Body of pancreas (tissue), 4 donors: ENCODE measurements at regions not wholly inside any gene's neighbourhood (a gene's known extent, or its start where the extent isn't known, plus 50 kb on each side); places are given as distances from the start of the nearest gene placed in this dataset.
"Not testable (repeated sequence)": the region's sequence is repeated elsewhere in the genome, so short reads cannot be mapped to it uniquely, and the experiment has no call there.

Source experiments
- ATAC-seq: fragments of 150-250 bp; one replicate; pipeline ENCODE4 v1.9.1; 2016
- DNase-seq, 4 donors: peaks; one replicate each; pipeline ENCODE4 v3.0.0-alpha.2; 2019
- H3K27ac ChIP-seq, 4 donors: fragments of 200-600 bp; sonication (generic); 1 replicate in 3 of 4; 2 replicates in 1 of 4; pipeline versions ENCODE4 v1.5.1 to v1.6.1; 2016 to 2019; ENCODE audit warnings: mild to moderate bottlenecking in 1 of 4, mixed read lengths in 1 of 4, moderate library complexity in 1 of 4
- H3K27me3 ChIP-seq, 2 donors: fragments of 200-600 bp; sonication (generic); one replicate each; pipeline ENCODE4 v1.6.0; 2016; ENCODE audit warnings: mild to moderate bottlenecking in 1 of 2
- H3K36me3 ChIP-seq, 2 donors: fragments of 200-600 bp; sonication (generic); replicated peaks in 1 of 2; 2 replicates each; pipeline ENCODE4 v1.5.1; 2016; ENCODE audit warnings: low read depth in 2 of 2; ENCODE audit not compliant: insufficient read depth in 1 of 2
- H3K4me1 ChIP-seq: fragments of 200-600 bp; sonication (generic); one replicate; pipeline ENCODE4 v1.6.0; 2016
- H3K4me3 ChIP-seq, 2 donors: fragments of 200-600 bp; sonication (generic); 1 replicate in 1 of 2; 2 replicates in 1 of 2; pipeline ENCODE4 v1.5.1; 2016 to 2019
- H3K9me3 ChIP-seq, 3 donors: fragments of 200-600 bp; sonication (generic); 1 replicate in 2 of 3; 2 replicates in 1 of 3; pipeline ENCODE4 v1.5.1; 2016
- POLR2A ChIP-seq, 3 donors: fragments of 450-650 bp; IDR thresholded peaks; one replicate each; pipeline ENCODE4 v1.6.1; 2016; ENCODE audit warnings: antibody characterized with exemption in 3 of 3, mild to moderate bottlenecking in 2 of 3
- WGBS, 2 donors: methylation state at CpG; one replicate each; pipeline ENCODE4 v1.1.5; 2017; 5-methylcytosine and 5-hydroxymethylcytosine counted together
- intact Hi-C: fragments of 100-400 bp; cut with DNase I; formaldehyde crosslinking; loops from one replicate; pipeline ENCODE4 v1.15.1; 2023
- TF ChIP-seq, protein P1 (sequence below), 7 experiments: fragments of 450-650 bp in 4 of 7; fragments of 200-600 bp in 3 of 7; sonication (generic) in 3 of 7; IDR thresholded peaks; one replicate each; pipeline ENCODE4 v1.5.1; 2016 to 2019; ENCODE audit warnings: antibody characterized with exemption in 7 of 7

DNA sequence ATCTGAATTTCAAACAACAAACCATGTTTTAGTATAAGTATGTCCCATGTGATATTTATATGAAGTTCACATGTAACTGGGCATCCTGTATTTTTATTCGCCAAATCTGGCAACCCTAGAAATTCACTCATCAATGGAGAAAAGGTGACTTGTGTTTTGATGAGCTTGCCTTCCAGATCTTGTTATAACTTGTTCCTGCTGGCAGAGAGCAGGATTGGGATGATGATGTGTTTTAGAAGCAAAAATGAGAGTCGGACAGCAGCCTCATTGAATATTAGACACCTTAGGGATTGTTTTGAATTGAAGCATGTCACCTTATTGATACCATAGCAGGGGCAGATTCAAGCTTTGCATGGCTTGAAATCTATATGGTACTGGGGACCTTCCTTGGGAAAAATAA is 85.4 kb upstream of the MED13 start:
- Histone ChIP-seq H3K27me3 (no peaks in the 10 kb centered on the region), H3K27ac (no peak overlapping the region), H3K36me3 (no peaks in the 10 kb centered on the region), H3K9me3 (no peaks in the 10 kb centered on the region), H3K4me1 (no peaks in the 10 kb centered on the region), H3K4me3 (no peak overlapping the region)
- intact Hi-C loops: no loop called here
- TF ChIP-seq POLR2A (IDR thresholded peaks at IDR 0.05): no peak
- TF ChIP-seq, protein P1, sequence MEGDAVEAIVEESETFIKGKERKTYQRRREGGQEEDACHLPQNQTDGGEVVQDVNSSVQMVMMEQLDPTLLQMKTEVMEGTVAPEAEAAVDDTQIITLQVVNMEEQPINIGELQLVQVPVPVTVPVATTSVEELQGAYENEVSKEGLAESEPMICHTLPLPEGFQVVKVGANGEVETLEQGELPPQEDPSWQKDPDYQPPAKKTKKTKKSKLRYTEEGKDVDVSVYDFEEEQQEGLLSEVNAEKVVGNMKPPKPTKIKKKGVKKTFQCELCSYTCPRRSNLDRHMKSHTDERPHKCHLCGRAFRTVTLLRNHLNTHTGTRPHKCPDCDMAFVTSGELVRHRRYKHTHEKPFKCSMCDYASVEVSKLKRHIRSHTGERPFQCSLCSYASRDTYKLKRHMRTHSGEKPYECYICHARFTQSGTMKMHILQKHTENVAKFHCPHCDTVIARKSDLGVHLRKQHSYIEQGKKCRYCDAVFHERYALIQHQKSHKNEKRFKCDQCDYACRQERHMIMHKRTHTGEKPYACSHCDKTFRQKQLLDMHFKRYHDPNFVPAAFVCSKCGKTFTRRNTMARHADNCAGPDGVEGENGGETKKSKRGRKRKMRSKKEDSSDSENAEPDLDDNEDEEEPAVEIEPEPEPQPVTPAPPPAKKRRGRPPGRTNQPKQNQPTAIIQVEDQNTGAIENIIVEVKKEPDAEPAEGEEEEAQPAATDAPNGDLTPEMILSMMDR (IDR thresholded peaks at IDR 0.05): no peak
- DNase-seq (no peak), ATAC-seq (no peak)
- WGBS, 2 donors: 89 to 90% methylated on average over 2 of the region's 2 CpGs

DNA sequence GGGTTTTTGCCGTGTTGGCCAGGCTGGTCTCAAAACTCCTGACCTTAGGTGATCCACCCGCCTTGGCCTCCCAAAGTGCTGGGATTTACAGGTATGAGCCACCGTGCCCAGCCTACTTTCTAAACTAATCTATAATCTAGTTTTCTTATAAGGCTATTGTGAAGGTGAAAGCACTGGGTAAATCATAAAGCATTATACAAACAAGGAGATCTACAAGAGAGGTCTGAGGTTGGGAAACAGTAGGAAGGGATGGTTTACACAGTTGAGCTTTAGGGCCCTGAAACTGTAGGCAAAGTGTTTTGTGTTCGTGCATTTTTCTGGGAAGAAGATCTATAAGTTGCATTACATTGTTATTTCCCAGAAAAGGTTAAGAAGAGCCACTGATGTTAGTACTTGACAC is 84.9 kb upstream of the MED13 start:
- no peak overlapping the region for H3K27ac ChIP-seq
- DNase-seq (no peak), ATAC-seq (no peak)
- H3K27me3 ChIP-seq: no peaks in the 10 kb centered on the region
- no peaks in the 10 kb centered on the region for H3K9me3 ChIP-seq
- intact Hi-C loops: no loop called here
- H3K36me3 ChIP-seq: no peaks in the 10 kb centered on the region
- TF ChIP-seq, protein P1 (IDR thresholded peaks at IDR 0.05): no peak
- TF ChIP-seq POLR2A (IDR thresholded peaks at IDR 0.05): no peak
- WGBS, 2 donors: 80 to 83% methylated on average over 4 of the region's 4 CpGs
- no peak overlapping the region for H3K4me3 ChIP-seq
- H3K4me1 ChIP-seq: no peaks in the 10 kb centered on the region

DNA sequence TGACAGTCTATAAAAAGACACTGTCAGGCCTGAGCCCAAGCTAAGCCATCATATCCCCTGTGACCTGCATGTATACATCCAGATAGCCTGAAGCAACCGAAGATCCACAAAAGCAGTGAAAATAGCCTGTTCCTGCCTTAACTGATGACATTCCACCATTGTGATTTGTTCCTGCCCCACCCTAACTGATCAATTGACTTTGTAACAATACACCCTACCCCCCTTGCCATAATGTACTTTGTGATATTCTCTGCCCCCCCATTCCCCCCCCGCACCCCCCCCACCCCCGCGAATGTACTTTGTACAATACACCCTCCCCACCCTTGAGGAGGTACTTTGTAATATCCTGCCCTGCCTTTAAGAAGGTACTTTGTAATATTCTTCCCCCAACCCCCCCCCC is 82.2 kb upstream of the MED13 start:
- Histone ChIP-seq H3K36me3 (no peaks in the 10 kb centered on the region), H3K27me3 (no peaks in the 10 kb centered on the region), H3K9me3 (no peaks in the 10 kb centered on the region), H3K4me1 (no peaks in the 10 kb centered on the region), H3K27ac (no peak overlapping the region), H3K4me3 (no peak overlapping the region)
- no peak for ATAC-seq
- TF ChIP-seq, protein P1 (IDR thresholded peaks at IDR 0.05): no peak
- TF ChIP-seq POLR2A (IDR thresholded peaks at IDR 0.05): no peak
- WGBS, 2 donors: 41 to 72% methylated on average over 3 to 4 of the region's 4 CpGs
- intact Hi-C loops: no loop called here
- DNase-seq: no peak

DNA sequence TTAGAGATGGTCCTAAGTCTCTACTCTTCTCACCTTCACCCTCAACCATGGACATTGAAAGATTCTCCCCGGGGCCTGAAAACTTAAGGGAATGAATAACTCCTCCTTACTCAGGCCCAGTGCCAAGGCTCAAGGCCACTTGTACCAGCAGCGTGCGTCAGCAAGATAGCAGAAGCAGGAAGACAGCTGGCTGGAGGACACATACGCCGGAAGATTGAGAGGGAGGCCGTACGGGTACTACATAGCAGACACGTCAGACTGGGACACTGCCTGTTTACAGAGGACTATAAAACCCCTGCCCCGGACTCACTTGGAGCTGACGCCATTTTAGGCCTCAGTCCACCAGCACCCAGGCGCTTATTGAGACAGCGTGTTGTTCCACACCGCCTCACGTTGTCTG is 75.8 kb upstream of the MED13 start:
- peak; percentile 76 for ATAC-seq
- H3K27ac ChIP-seq: peak overlapping the region in 1 of 4 donors; percentile 34

DNA sequence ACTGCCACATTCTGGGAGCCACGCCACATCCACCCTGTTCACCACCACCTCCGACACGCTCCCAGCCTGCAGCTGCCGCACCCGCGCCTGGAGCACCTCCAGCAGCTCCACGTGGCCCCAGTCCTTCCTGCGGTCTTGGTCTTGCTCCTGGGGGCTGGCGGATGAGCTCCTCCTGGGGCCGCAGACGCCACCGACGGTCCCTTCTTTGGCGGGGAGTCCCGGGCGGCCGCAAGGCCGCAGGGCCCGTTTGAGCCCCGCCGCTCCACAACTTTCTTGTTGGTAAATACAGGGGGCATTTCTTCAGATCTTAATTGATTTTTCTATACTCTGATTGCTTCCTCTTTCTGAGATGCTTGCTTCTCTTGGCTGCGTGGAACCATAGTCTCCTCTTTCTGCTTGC is 75.3 kb upstream of the MED13 start:
- WGBS, 2 donors: 86 to 87% methylated on average over 21 to 22 of the region's 22 CpGs
- TF ChIP-seq, protein P1 (IDR thresholded peaks at IDR 0.05): no peak
- no peak for TF ChIP-seq POLR2A (IDR thresholded peaks at IDR 0.05)
- ATAC-seq (no peak), DNase-seq (no peak)
- Histone ChIP-seq H3K4me3 (no peak overlapping the region), H3K27ac (no peak overlapping the region), H3K27me3 (no peaks in the 10 kb centered on the region), H3K36me3 (no peaks in the 10 kb centered on the region), H3K9me3 (no peaks in the 10 kb centered on the region), H3K4me1 (peaks cover 17% of the 10 kb centered on the region)
- intact Hi-C loops: no loop called here

More for the DNA sequence above, 75.8 kb upstream of the MED13 start:
- intact Hi-C loops: no loop called here
- Histone ChIP-seq H3K4me3 (no peak overlapping the region), H3K27me3 (no peaks in the 10 kb centered on the region), H3K4me1 (peaks cover 17% of the 10 kb centered on the region), H3K9me3 (no peaks in the 10 kb centered on the region), H3K36me3 (no peaks in the 10 kb centered on the region)
- 45% methylated on average over 13 to 14 of the region's 14 CpGs for WGBS, 2 donors
- TF ChIP-seq, protein P1 (IDR thresholded peaks at IDR 0.05): no peak
- no peak for TF ChIP-seq POLR2A (IDR thresholded peaks at IDR 0.05)
- peak; percentile 68 to 90 (median 74) for DNase-seq

DNA sequence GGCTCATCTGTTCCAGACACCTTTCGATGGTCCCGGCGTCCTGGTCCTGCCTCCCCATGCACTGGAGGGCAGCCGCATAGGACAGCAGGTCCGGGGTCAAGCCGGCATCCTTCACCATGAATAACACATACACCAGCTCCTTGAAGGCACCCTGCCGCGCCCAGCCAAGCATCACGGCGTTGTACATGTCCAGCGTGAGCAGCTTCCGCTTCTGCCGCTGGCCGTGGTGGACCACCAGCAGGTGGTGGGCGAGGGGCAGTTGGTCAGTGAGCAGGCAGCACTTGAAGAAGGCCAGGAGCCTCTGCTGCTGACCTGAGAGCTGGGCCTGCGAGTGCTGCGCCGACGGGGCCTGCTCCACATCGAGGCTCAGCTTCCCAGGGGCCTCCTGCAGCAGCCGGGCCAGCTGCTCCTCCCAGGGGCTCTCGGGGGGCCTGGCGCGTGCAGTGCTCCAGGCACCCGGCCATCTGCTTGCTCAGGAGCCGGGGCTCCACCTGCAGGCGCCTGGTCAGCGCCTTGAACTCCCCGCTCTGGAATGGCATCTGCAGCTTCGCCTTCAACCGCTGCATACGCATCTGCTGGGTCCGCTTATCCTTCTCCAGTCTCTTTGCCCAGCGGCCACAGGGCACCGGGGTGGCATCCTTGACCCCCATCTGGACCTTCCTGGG is 74.7 kb upstream of the MED13 start:
- WGBS, 2 donors: 89% methylated on average over 35 of the region's 35 CpGs; no CpG with 5 or more reads in 1 of the 2 donors
- ATAC-seq, H3K36me3 ChIP-seq, H3K9me3 ChIP-seq, H3K27me3 ChIP-seq, H3K4me3 ChIP-seq, H3K27ac ChIP-seq, intact Hi-C loops, DNase-seq: not testable (repeated sequence)
- H3K4me1 ChIP-seq: peaks cover 17% of the 10 kb centered on the region
